ENCODE measurements at regions not wholly inside any gene's neighbourhood (a gene's known extent, or its start where the extent isn't known, plus 50 kb on each side); places are given as distances from the start of the nearest gene placed in this dataset.
"Not testable (repeated sequence)": the region's sequence is repeated elsewhere in the genome, so short reads cannot be mapped to it uniquely, and the experiment has no call there.

- not testable (repeated sequence) for TF ChIP-seq CTCF (IDR thresholded peaks at IDR 0.05; ENCODE audit: insufficient read depth, low read depth, low read length); EZH2 (IDR thresholded peaks at IDR 0.05; ENCODE audit: insufficient read depth, low read length)
These were observed 54.1 kb upstream of the DUX4 start for GRCh38 chr4:190119474-190119873.

Measured in astrocyte (in vitro differentiated cells and primary cell).